Left hindlimb (tissue), 1 donor: ENCODE measurements at regions not wholly inside any gene's neighbourhood (a gene's known extent, or its start where the extent isn't known, plus 50 kb on each side); places are given as distances from the start of the nearest gene placed in this dataset.

ENCODE experiments used
- DNase-seq: peaks from one replicate; pipeline ENCODE4 v3.0.0-alpha.2; 2018

- DNase-seq, result no peak
Observed at GRCh38 chr2:6760132-6760531, 105.6 kb downstream of the CMPK2 start.

GRCh38 chr2:6764968-6765723 lies 100.6 kb downstream of the CMPK2 start:
- DNase-seq, result no peak

- no peak for DNase-seq
Observed at GRCh38 chr2:6769346-6769745, 96.4 kb downstream of the CMPK2 start.

- no peak for DNase-seq
Observed at GRCh38 chr2:6770006-6770405, 95.7 kb downstream of the CMPK2 start.

GRCh38 chr2:6771634-6772611 lies 93.8 kb downstream of the CMPK2 start:
- peak; percentile 64 for DNase-seq

GRCh38 chr2:6773007-6773693 lies 92.6 kb downstream of the CMPK2 start:
- DNase-seq, result peak; percentile 70

- DNase-seq, result no peak
Observed at GRCh38 chr2:6773694-6774044, 92.0 kb downstream of the CMPK2 start.

GRCh38 chr2:6776125-6776524 lies 89.6 kb downstream of the CMPK2 start:
- DNase-seq, result no peak

- DNase-seq, result no peak
Observed at GRCh38 chr2:6777626-6778025, 88.1 kb downstream of the CMPK2 start.

GRCh38 chr2:6780765-6781274 lies 84.9 kb downstream of the CMPK2 start:
- peak; percentile 82 for DNase-seq

- DNase-seq, result no peak
Observed at GRCh38 chr2:6782517-6783237, 83.0 kb downstream of the CMPK2 start.

GRCh38 chr2:6783238-6783614 lies 82.5 kb downstream of the CMPK2 start:
- no peak for DNase-seq

GRCh38 chr2:6784291-6784690 lies 81.4 kb downstream of the CMPK2 start:
- DNase-seq, result no peak

GRCh38 chr2:6785493-6785892 lies 80.2 kb downstream of the CMPK2 start:
- DNase-seq, result no peak

GRCh38 chr2:6787376-6787775 lies 78.3 kb downstream of the CMPK2 start:
- DNase-seq, result no peak

- DNase-seq, result no peak
Observed at GRCh38 chr2:6788614-6789013, 77.1 kb downstream of the CMPK2 start.

GRCh38 chr2:6789559-6790138 lies 76.1 kb downstream of the CMPK2 start:
- DNase-seq, result no peak

- DNase-seq, result no peak
Observed at GRCh38 chr2:6791682-6792081, 74.0 kb downstream of the CMPK2 start.

GRCh38 chr2:6792883-6793282 lies 72.8 kb downstream of the CMPK2 start:
- no peak for DNase-seq

GRCh38 chr2:6793371-6793770 lies 72.3 kb downstream of the CMPK2 start:
- no peak for DNase-seq

GRCh38 chr2:6793913-6794312 lies 71.8 kb downstream of the CMPK2 start:
- DNase-seq, result no peak

GRCh38 chr2:6794448-6794847 lies 71.3 kb downstream of the CMPK2 start:
- DNase-seq, result no peak
